ENCODE measurements at regions not wholly inside any gene's neighbourhood (a gene's known extent, or its start where the extent isn't known, plus 50 kb on each side); places are given as distances from the start of the nearest gene placed in this dataset.

DNA sequence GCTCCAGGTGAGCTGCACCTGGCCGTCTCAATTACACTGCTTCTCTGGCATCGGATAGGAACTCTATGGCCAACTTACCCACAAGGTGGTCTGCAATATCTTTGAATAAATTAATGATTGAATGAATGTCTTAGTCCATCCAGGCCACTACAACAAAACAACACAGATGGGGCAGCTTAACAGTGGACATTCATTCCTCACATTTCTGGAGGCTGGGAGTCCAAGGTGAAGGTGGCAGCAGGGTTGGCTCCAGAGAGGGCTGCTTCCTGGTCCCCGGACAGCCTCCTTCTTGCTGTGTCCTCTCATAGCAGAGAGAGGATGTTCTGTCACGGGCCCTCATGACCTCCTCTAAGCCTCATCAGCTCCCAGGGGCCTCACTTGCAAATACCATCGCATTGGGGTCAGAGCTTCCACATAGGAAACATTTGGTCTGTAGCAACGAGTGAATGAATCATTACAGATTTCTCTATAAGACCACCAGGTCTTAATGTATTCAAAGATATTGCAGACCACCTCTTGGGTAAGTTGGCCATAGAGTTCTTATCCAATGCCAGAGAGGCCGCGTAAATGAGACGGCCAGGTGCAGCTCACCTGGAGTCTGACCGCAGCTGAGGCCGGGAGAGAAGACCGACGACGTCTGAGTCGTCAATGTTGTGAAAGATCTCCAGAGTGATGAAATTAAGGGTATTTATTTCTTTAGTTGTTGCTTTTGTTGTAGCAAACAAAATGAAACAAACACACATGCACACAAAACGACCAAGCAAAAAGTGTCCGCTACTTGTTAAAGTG, 182.7 kb upstream of the C14orf180 start:
- TF ChIP-seq, protein P1, sequence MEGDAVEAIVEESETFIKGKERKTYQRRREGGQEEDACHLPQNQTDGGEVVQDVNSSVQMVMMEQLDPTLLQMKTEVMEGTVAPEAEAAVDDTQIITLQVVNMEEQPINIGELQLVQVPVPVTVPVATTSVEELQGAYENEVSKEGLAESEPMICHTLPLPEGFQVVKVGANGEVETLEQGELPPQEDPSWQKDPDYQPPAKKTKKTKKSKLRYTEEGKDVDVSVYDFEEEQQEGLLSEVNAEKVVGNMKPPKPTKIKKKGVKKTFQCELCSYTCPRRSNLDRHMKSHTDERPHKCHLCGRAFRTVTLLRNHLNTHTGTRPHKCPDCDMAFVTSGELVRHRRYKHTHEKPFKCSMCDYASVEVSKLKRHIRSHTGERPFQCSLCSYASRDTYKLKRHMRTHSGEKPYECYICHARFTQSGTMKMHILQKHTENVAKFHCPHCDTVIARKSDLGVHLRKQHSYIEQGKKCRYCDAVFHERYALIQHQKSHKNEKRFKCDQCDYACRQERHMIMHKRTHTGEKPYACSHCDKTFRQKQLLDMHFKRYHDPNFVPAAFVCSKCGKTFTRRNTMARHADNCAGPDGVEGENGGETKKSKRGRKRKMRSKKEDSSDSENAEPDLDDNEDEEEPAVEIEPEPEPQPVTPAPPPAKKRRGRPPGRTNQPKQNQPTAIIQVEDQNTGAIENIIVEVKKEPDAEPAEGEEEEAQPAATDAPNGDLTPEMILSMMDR (IDR thresholded peaks at IDR 0.05): no peak
- Histone ChIP-seq H3K27ac (no peak overlapping the region), H3K27me3 (no peaks in the 10 kb centered on the region), H3K36me3 (no peaks in the 10 kb centered on the region), H3K9me3 (peaks cover 10% of the 10 kb centered on the region), H3K4me3 (no peak overlapping the region), H3K4me1 (no peaks in the 10 kb centered on the region)
- no peak for DNase-seq
- ATAC-seq: no peak
- intact Hi-C loops (cut with DNase I): no loop called here

DNA sequence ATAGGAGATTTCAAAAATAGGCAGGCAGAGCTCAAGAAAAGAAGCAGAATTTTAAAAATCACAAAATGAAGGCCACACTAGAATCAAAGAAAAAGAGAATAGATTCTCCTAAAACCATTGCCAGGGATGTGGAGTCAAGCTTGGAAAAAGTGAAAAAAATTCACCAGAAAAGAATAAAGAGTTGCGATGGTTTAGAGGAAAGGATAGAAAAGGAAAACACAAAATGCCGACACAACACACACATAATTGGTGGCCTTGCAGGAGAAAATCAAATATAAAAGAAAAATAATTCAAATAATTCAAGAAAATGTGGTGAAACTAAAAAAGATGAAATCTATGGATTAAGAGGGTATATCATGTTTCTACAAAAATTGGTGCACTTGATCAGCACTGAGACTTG, 181.6 kb upstream of the C14orf180 start:
- TF ChIP-seq, protein P1 (IDR thresholded peaks at IDR 0.05): no peak
- H3K9me3 ChIP-seq: peaks cover 10% of the 10 kb centered on the region
- no peak for DNase-seq
- no peak for ATAC-seq
- intact Hi-C loops (cut with DNase I): no loop called here
- H3K27ac ChIP-seq: no peak overlapping the region
- no peak overlapping the region for H3K4me3 ChIP-seq
- H3K4me1 ChIP-seq: no peaks in the 10 kb centered on the region
- no peaks in the 10 kb centered on the region for H3K27me3 ChIP-seq
- H3K36me3 ChIP-seq: no peaks in the 10 kb centered on the region

DNA sequence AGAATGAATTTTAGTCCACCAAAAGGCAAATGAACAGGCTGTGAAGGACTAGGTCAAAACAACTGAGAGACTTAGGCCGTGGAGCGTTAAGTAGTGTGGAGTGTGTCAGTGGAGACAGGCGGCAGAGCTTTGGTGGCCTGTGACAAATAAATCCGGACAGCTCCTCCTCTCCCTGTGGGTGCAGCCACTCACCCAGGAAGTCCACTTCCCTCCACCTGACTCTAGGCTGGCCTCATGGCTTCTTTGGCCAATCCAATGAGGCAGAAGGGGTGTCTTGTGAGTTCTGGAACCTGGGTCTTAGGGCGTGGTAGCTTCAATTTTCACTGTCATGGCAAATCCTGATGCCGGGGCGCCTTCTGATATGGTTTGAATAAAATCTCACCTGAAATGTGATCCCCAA, 180.9 kb upstream of the C14orf180 start:
- no peak for ATAC-seq
- Histone ChIP-seq H3K27me3 (no peaks in the 10 kb centered on the region), H3K4me3 (no peak overlapping the region), H3K4me1 (no peaks in the 10 kb centered on the region), H3K27ac (no peak overlapping the region), H3K9me3 (peaks cover 10% of the 10 kb centered on the region), H3K36me3 (no peaks in the 10 kb centered on the region)
- TF ChIP-seq, protein P1 (IDR thresholded peaks at IDR 0.05): no peak
- no peak for DNase-seq
- intact Hi-C loops (cut with DNase I): no loop called here

DNA sequence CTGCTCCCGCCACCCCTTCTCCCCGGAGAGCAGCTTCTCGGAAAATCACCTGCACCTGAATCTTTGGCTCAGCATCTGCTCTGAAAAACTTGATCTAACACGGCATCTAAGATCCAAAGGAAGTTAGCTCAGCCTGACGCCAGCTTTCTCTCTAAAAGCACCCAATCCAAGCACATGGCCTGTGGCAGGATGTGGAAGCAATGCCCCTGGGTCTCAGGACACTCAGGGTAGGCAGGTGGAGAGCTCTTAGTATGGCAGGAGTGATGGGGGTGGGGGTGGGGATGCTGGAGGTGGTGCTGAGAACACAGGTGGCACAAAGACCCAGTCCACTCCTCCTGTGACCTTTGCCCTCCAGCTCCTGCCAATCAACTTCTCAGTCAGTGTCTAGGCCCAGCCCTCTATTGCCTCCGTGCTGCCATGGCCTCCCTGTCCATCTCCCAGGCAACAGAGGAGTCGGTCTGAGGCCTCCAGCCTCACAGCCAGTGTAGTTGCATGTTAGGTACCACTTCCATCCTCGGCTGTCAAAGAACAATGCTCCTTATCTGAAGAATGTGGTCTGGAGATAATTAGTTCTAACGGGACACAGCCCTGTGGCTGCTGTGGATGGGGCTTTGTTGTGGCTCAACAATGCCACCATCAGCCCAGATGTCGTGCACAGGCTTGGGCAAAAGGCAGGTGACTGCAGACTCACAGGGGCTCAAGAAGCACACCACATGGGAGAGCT, 180.0 kb upstream of the C14orf180 start:
- Histone ChIP-seq H3K4me3 (no peak overlapping the region), H3K4me1 (no peaks in the 10 kb centered on the region), H3K9me3 (peaks cover 10% of the 10 kb centered on the region), H3K27me3 (no peaks in the 10 kb centered on the region), H3K36me3 (no peaks in the 10 kb centered on the region), H3K27ac (no peak overlapping the region)
- TF ChIP-seq, protein P1 (IDR thresholded peaks at IDR 0.05): no peak
- ATAC-seq (no peak), DNase-seq (no peak)
- intact Hi-C loops (cut with DNase I): no loop called here

DNA sequence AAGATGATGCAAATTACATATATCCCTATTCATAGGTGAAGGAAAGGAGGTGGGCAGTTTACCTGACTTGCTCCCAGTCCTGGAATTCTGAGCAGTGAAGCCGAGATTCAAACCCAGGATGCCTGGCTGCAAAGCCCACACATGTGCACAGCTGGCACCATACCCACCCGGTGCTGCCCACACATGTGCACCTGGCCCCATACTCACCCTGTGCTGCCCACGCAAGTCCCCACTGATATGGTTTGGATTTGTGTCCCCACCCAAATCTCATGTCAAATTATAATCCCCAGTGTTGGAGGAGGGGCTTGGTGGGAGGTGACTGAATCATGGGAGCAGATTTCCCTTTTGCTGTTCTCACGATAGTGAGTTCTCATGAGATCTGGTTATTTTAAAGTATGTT, 179.2 kb upstream of the C14orf180 start:
- H3K27ac ChIP-seq: no peak overlapping the region
- intact Hi-C loops (cut with DNase I): no loop called here
- H3K9me3 ChIP-seq: peaks cover 10% of the 10 kb centered on the region
- ATAC-seq: no peak
- no peaks in the 10 kb centered on the region for H3K27me3 ChIP-seq
- TF ChIP-seq, protein P1 (IDR thresholded peaks at IDR 0.05): no peak
- H3K4me1 ChIP-seq: no peaks in the 10 kb centered on the region
- H3K36me3 ChIP-seq: no peaks in the 10 kb centered on the region
- DNase-seq: no peak
- H3K4me3 ChIP-seq: no peak overlapping the region
